PFSK-1 (cell line): ENCODE measurements at regions not wholly inside any gene's neighbourhood (a gene's known extent, or its start where the extent isn't known, plus 50 kb on each side); places are given as distances from the start of the nearest gene placed in this dataset.

Source experiments
- POLR2AphosphoS5 ChIP-seq: IDR thresholded peaks from 2 replicates; pipeline ENCODE4 v1.6.1; 2012; ENCODE audit warnings: low read depth, mild to moderate bottlenecking, control low read depth, low read length, moderate library complexity
- REST ChIP-seq, 2 experiments: IDR thresholded peaks; 2 replicates each; pipeline versions ENCODE4 v1.6.1 to v1.8.0; 2011 to 2012; ENCODE audit warnings: low read depth in 2 of 2, low read length in 2 of 2, control low read depth in 1 of 2, inconsistent platforms in 1 of 2, mild to moderate bottlenecking in 1 of 2, moderate library complexity in 1 of 2; ENCODE audit not compliant: insufficient read depth in 1 of 2
- SIN3A ChIP-seq: IDR thresholded peaks from 2 replicates; pipeline ENCODE4 v1.6.1; 2012; ENCODE audit warnings: mild to moderate bottlenecking, low read length, moderate library complexity, borderline replicate concordance; ENCODE audit not compliant: insufficient read depth
- TAF1 ChIP-seq: IDR thresholded peaks from 2 replicates; pipeline ENCODE4 v1.6.1; 2012; ENCODE audit warnings: low read length, control low read depth, borderline replicate concordance; ENCODE audit not compliant: insufficient read depth

GRCh38 chr16:65754820-65755691 is 611.4 kb upstream of the CDH5 start:
- TF ChIP-seq POLR2AphosphoS5 (no peak), REST (IDR thresholded peaks at IDR 0.05; ENCODE audit: insufficient read depth in 1 of 2, low read depth in 2 of 2, low read length in 2 of 2) (no peak), SIN3A (no peak), TAF1 (no peak)
